GM21717 (cell line): ENCODE measurements at regions not wholly inside any gene's neighbourhood (a gene's known extent, or its start where the extent isn't known, plus 50 kb on each side); places are given as distances from the start of the nearest gene placed in this dataset.

Experiments
- ATAC-seq: cut with Tn5 transposase; IDR thresholded peaks from one replicate; pipeline ENCODE4 v1.9.1; 2021; ENCODE audit warnings: mild to moderate bottlenecking, moderate library complexity; ENCODE audit not compliant: unreplicated experiment

- no peak for ATAC-seq
These were observed 235.3 kb downstream of the SEC14L1 start for GRCh38 chr17:77375917-77376651.

GRCh38 chr17:77376795-77377709, 236.3 kb downstream of the SEC14L1 start:
- ATAC-seq = no peak

GRCh38 chr17:77377710-77378235, 237.0 kb downstream of the SEC14L1 start:
- ATAC-seq = no peak

GRCh38 chr17:77378318-77379064, 237.7 kb downstream of the SEC14L1 start:
- no peak for ATAC-seq

- ATAC-seq = no peak
These were observed 238.3 kb downstream of the SEC14L1 start for GRCh38 chr17:77379065-77379428.

- no peak for ATAC-seq
These were observed 239.1 kb downstream of the SEC14L1 start for GRCh38 chr17:77379832-77380231.

- ATAC-seq = no peak
These were observed 239.8 kb downstream of the SEC14L1 start for GRCh38 chr17:77380395-77381184.

GRCh38 chr17:77381185-77381700, 240.5 kb downstream of the SEC14L1 start:
- ATAC-seq = no peak

- ATAC-seq = no peak
These were observed 241.0 kb downstream of the SEC14L1 start for GRCh38 chr17:77381731-77382130.

- ATAC-seq = no peak
These were observed 241.7 kb downstream of the SEC14L1 start for GRCh38 chr17:77382356-77382911.

- ATAC-seq = no peak
These were observed 242.3 kb downstream of the SEC14L1 start for GRCh38 chr17:77382966-77383612.

- no peak for ATAC-seq
These were observed 243.1 kb downstream of the SEC14L1 start for GRCh38 chr17:77383613-77384608.

- no peak for ATAC-seq
These were observed 245.2 kb downstream of the SEC14L1 start for GRCh38 chr17:77385750-77386501.

- ATAC-seq = no peak
These were observed 245.9 kb downstream of the SEC14L1 start for GRCh38 chr17:77386502-77387192.

- no peak for ATAC-seq
These were observed 247.1 kb downstream of the SEC14L1 start for GRCh38 chr17:77387891-77388290.

- ATAC-seq = no peak
These were observed 247.9 kb downstream of the SEC14L1 start for GRCh38 chr17:77388384-77389306.
